ENCODE measurements at regions not wholly inside any gene's neighbourhood (a gene's known extent, or its start where the extent isn't known, plus 50 kb on each side); places are given as distances from the start of the nearest gene placed in this dataset.

GRCh38 chr6:129778793-129779192 is 68.8 kb upstream of the ARHGAP18 start:
- TF ChIP-seq REST (IDR thresholded peaks at IDR 0.05; ENCODE audit: low read depth): no peak
- TF ChIP-seq USF1 (IDR thresholded peaks at IDR 0.05): no peak
- TF ChIP-seq TAF1 (IDR thresholded peaks at IDR 0.05; ENCODE audit: low read depth): no peak
- no peak for TF ChIP-seq MAX (IDR thresholded peaks at IDR 0.05)
- no peak for TF ChIP-seq EP300 (IDR thresholded peaks at IDR 0.05; ENCODE audit: borderline replicate concordance)
- no peak for TF ChIP-seq CREB1 (IDR thresholded peaks at IDR 0.05; ENCODE audit: low read depth)
- no peak for TF ChIP-seq FOXM1 (IDR thresholded peaks at IDR 0.05; ENCODE audit: borderline replicate concordance, low read depth)

- TF ChIP-seq USF1 (IDR thresholded peaks at IDR 0.05): no peak
- no peak for TF ChIP-seq RAD21 (IDR thresholded peaks at IDR 0.05; ENCODE audit: low read depth)
- no peak for TF ChIP-seq FOXM1 (IDR thresholded peaks at IDR 0.05; ENCODE audit: borderline replicate concordance, low read depth)
- no peak for TF ChIP-seq TEAD4 (IDR thresholded peaks at IDR 0.05)
- no peak for TF ChIP-seq REST (IDR thresholded peaks at IDR 0.05; ENCODE audit: low read depth)
- no peak for TF ChIP-seq YY1 (IDR thresholded peaks at IDR 0.05; ENCODE audit: low read depth)
- no peak for TF ChIP-seq NFIC (IDR thresholded peaks at IDR 0.05)
These were observed 67.4 kb upstream of the ARHGAP18 start for GRCh38 chr6:129777371-129777770.

GRCh38 chr6:129776542-129777330 is 66.8 kb upstream of the ARHGAP18 start:
- TF ChIP-seq TAF1 (IDR thresholded peaks at IDR 0.05; ENCODE audit: low read depth) (no peak), RAD21 (IDR thresholded peaks at IDR 0.05; ENCODE audit: low read depth) (no peak), EP300 (IDR thresholded peaks at IDR 0.05; ENCODE audit: borderline replicate concordance) (no peak), USF1 (IDR thresholded peaks at IDR 0.05) (no peak), NFIC (IDR thresholded peaks at IDR 0.05) (no peak), TEAD4 (IDR thresholded peaks at IDR 0.05) (no peak), CREB1 (IDR thresholded peaks at IDR 0.05; ENCODE audit: low read depth) (no peak), TCF12 (IDR thresholded peaks at IDR 0.05; ENCODE audit: low read depth) (no peak), ZBTB7A (IDR thresholded peaks at IDR 0.05; ENCODE audit: low read depth) (no peak), FOXM1 (IDR thresholded peaks at IDR 0.05; ENCODE audit: borderline replicate concordance, low read depth) (no peak), MAX (IDR thresholded peaks at IDR 0.05) (no peak), EGR1 (IDR thresholded peaks at IDR 0.05) (no peak), REST (IDR thresholded peaks at IDR 0.05; ENCODE audit: low read depth) (no peak), YY1 (IDR thresholded peaks at IDR 0.05; ENCODE audit: low read depth) (no peak), CEBPB (IDR thresholded peaks at IDR 0.05) (no peak)

GRCh38 chr6:129774697-129775447 is 64.9 kb upstream of the ARHGAP18 start:
- TF ChIP-seq RAD21 (IDR thresholded peaks at IDR 0.05; ENCODE audit: low read depth): peak; percentile 88
- no peak for TF ChIP-seq MAX (IDR thresholded peaks at IDR 0.05)
